NCI-H82 treated with DMSO at 0.1 percent for 48 hours (cell line): ENCODE measurements at regions not wholly inside any gene's neighbourhood (a gene's known extent, or its start where the extent isn't known, plus 50 kb on each side); places are given as distances from the start of the nearest gene placed in this dataset.

Experiments
- DNase-seq: peaks from one replicate; lab custom pipeline; 2025; ENCODE audit not compliant: unreplicated experiment; lab: John Stamatoyannopoulos, UW

DNA sequence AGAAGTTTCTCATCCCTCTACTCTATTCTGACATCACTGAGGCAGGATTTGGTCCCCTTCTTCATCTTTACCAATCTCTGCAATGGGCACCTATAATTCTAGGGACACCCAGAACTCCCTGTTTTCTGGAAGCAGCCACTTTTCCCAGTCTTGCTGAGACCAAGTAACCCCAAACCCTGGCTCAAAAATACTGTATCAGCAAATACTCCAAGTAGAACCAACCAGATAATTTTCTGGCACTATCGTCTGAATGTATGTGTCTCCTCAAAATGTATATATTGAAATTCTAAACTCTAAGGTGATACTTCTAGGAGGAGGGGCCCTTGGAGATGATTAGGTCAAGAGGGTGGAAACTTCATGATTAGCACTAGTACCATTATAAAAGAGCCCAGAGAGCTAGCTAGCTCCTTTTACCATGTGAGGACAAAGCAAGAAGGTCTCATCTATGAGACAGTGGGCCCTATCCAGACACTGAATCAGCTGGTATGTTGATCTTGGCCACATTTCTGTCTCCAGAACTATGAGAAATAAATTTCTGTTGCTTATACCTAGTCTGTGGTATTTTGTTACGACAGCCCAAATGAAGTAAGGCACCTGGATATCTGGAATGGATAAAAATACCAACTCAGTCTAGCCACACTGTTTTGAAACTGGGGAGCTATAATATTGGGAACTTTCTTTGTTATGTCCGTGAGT, 464.4 kb downstream of the CDH11 start:
- DNase-seq: no peak

DNA sequence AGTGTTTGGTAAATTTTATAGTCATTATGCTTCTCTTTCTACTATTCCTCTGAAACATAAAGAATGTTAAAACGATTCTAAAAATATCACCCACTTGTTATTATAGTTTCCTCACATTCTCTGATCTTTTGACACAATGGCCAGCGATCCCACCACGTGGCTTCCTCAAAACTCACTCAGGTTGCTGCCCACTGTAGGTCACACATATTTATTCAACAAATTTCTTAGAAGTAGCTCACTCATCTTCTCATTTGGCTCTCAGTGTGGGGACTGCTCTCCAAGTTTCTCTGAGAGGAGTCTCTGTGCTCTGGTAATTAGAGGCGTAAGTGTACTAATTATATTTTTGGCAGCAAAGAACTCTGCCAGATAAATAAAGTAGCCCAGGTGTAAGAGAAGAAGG, 465.4 kb downstream of the CDH11 start:
- DNase-seq: no peak

DNA sequence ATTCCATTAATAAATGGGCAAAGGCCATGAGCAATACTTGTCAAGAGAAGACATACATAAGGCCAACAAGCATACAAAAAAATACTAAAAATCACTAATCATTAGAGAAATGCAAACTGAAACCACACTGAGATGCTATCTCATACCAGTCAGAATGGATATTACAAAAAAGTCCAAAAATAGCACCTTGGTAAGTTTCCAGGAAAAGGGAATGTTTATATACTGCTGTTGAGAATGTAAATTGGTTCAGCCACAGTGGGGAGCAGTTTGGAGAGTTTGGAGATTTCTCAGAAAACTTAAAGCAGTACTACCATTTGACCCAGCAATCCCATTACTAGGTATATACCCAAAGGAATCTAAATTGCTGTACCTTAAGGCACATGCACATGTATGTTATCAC, 467.7 kb downstream of the CDH11 start:
- DNase-seq: no peak

DNA sequence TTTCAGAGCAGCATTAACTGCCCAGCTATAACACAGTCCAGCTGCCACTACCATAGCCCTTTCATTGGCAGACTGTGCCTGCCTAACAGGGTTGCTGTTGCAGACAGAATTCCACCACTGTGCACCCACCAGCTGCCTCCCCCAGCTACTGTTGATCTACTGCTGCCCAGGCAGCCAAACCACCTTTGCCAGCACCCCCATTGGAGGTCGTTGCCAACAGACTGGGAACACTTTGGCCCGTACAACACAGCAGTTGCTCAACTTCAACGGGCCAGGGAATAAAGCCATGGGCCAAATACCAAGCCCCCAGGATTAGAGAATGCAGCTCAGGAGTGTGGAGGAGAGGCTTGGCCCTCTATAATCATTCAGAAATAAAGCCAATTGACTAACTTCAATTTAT, 473.6 kb downstream of the CDH11 start:
- no peak for DNase-seq

DNA sequence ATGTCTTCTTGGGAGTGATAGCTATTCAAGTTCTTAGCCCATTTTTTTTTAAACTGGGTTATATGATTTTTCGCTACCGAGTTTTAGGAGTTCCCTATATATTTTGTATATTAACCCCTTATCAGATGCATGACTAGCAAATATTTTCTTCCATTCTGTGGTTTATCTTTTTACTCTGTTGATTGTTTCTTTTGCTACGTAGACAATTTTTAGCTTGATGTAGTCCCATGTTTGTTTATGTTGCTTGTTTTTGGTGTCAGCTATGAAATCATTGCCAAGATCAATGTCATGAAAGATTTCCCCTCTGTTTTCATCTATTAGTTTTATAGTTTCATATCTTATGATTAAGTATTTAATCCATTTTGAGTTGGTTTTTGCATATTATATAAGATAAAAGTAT, 480.5 kb downstream of the CDH11 start:
- no peak for DNase-seq

DNA sequence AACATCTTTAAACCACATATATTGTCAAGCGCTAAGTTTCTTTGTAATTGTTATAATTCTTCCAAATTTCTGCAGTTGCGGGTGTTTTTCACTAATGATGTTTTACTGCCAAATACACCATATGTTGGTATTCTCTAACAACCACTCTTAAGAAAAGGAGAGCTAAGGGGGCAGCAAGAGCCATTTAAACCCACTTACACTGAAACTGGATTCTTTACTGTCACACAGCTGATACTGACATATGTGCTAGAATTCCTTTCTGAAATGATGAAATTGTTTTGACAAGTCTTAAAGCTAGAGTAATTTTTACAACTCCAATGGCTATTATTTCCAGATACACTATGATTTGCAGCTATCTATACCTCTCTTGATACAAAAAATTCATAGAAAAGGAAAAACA, 483.1 kb downstream of the CDH11 start:
- DNase-seq: no peak

DNA sequence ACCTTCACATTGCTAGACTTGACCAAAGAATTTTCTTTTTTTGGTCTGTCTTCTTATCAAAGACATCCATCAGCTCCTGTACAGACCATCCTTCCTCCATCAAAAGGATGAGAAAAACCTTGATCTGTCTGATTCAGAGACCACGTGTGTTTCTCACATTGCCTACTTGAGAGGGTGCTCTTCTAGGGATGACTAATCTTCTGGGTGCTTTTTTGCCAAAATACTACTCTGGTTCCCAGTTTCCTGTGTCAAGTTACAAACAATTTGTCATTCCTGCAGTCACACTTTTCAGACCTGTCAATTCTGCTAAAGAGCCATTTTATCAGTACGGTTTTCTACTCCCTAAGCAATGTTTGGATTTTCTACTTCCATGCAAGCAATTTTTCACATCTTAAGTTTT, 492.2 kb downstream of the CDH11 start:
- DNase-seq: no peak

DNA sequence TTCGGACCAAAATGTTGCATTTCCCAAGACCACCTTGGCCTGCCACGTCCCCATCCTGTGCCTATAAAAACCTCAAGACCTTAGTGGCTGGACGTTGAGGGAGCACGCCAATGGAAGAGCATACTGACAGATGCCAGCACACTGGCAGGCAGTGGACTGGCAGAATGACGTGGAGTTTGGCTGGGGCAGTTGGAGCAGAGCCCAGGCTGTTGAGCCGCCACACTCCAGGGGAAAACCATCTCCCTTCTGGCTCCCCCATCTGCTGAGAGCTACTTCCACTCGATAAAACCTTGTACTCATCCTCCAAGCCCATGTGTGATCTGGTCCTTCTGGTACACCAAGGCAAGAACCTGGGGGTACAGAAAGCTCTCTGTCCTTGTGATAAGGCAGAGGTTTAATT, 494.1 kb downstream of the CDH11 start:
- no peak for DNase-seq

DNA sequence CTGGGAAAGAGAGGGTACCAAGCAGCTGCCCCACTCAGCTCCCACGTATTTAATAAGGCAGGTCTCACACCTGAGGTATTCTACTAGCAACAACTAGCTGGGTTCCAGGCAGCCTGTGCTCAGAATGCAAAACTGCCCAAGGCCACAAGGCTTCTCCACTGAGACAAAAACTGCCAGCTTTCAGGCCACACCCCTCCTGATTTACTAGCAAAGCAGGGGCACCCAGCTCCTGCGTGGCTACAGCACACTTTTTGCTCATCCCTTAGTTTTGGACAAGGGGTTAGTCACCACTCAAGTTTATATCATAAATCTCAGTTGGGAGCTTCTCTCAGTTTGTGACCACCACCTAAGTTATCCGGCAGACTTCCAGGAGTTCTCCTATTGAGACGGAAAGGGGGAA, 494.6 kb downstream of the CDH11 start:
- DNase-seq: no peak

DNA sequence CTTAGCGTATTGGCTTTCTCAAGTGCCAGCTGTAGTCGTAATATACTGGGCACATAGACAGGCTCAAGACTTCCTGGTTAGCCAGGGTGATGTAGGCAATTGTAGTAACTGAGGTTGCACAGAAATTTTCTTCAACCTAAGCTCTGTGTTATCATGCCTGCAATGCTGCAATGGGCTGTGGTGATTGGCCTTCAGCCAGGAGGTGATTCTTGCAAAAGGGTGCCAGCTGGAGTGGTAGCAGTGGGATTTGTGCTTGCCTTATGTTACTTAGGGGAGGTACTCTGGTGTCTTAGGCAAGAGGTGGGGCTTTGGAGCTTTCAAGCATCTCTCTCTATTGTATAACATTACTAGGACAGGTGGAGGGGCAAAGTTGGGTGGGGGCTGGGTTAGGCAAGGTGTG, 495.1 kb downstream of the CDH11 start:
- peak; percentile 85 for DNase-seq

DNA sequence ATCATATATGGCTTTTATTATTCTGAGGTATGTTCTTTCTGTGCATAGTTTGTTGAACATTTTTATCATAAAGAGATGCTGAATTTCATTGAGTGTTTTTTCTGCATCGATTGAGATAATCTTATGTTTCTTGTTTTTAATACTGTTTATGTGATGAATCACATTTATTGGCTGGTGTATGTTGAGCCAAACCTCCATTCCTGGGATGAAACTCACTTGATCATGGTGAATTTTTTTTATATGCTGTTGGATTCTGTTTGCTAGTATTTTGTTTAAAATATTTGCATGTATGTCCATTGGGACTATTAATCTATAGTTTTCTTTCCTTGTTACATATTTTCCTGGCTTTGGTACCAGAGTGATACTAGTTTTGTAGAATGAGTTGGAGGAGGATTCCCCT, 500.2 kb downstream of the CDH11 start:
- no peak for DNase-seq

DNA sequence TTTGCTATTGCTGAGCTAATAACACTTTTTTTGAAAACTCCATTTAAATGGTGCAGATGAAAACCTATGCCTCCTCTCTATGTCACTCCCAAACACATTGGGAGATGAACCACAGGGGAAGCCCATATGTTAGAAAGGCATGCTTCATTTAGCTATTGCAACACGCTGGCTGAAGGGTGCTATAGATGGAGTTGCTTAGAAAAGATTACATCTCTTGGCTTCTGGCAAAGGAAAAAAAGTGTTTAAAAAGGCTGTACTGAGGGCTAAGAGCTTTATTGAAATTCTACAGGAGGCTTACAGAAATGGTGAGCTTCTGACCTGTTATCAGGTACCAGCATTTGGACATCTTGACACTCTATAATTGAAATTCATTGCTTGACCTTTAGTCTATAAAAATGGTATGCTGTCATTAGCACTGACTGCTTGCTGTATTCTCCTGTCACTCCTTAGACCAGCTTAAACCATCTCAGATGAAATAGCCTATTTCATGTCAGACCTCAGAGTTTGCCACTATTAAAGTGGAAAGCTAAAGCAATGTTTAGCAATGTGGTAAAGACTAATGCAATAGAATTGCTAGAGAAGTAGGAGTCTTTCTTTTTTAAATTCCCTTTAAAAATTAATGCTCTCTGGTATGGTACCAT, 503.9 kb downstream of the CDH11 start:
- DNase-seq: no peak

DNA sequence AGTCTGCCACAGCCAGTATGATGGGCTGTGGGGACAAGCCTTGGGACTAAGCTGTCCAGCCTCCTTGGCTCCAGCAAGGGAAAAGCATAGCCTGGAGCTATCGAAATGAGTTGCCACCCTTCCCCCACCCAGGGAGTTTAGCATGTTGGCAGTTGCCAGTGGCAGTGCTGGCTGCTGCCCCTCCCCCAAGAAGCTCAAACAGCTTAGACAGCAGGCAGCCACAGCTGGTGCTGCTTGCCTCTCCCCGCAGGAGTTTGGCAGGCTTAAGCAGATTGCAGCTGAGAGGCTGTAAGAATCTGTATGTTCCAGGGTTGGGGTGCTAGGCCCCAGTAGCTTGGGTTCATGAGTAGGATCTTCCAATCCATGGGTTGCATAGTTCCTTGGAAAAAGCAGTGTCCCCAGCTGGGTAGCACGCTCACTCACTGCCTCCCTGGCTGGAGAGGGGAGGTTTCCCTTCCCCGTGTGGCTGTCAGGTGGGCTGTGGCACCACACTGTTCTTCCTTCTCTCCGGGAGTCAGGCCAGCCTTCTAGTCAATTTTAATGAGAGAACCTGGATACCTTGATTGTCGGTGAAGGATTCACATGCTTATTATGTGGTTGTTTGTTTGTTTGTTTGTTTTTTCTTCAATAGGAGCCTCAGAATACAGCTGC, 506.1 kb downstream of the CDH11 start:
- DNase-seq: peak; percentile 70

DNA sequence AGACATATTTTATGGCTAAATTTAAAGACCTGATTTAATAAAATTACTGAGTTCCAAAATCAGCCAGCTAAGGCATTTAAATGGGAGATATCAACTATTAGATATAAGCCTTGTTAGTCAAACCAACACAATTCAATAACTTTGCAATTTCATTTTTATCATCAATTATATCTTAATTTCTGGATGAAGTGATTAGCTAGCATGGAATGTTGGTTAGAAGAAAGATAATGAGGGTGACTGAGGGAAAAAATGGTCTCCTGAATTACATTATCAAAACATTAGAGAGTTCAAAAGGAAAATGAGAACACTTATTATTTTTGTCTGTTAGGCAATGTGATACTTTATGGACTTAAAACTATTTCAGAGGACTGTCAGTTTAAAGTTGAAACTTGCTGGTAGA, 525.7 kb downstream of the CDH11 start:
- no peak for DNase-seq

DNA sequence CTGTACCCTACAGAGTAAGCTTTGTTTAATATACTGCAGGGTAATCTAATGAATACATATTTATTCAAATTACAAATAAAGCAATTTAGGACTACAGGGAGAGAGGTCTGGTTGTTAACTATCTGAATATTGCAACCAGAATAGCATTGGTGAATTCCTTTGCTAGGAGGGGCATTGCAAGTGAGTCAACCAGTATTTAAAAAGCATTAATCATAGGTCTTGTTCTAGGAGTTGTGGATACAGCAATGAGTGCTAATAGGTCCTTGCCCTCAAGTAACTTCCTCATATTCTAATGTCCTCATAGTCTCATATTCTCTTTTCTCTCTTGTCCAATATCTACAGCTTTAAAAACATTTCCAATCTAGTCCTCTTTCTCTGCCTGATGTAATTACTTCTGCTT, 531.4 kb downstream of the CDH11 start:
- DNase-seq: no peak

DNA sequence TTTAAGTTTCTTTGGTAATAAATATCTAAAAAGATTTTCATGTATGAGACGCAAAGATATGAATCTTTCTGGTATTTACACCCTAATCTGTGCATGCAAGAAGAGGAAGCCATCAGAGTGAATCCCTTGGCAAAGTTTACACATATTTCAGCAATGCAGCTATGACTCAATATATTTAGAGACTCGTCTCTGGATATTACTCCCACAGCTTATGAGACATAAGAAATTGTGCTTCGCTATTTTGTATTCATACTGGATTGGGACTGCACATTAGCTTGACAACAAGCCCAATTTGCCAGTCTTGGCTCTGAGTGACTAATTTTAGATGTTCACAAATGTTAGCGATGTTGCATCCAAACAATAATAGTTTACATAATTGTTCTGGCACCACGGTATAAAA, 532.0 kb downstream of the CDH11 start:
- DNase-seq: no peak

DNA sequence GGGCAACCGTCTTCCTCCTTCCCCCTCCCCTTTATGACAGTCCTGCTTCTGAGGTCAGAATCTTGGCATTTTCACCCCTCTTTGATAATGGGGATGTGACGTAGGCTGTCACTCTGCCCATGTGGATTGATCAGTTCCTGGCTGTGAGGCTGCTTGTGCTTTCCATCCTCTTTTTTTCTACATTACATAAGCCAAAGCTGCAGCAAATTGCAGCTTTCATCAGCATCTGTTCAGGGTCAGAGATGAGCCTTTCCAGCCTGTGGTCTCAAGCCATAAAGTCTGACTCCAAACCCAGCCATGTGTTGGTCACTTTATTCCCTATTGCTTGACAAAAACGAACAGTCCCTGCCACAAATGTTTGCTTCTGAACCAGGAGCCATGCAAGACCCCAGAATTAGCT, 535.1 kb downstream of the CDH11 start:
- DNase-seq: peak; percentile 17

DNA sequence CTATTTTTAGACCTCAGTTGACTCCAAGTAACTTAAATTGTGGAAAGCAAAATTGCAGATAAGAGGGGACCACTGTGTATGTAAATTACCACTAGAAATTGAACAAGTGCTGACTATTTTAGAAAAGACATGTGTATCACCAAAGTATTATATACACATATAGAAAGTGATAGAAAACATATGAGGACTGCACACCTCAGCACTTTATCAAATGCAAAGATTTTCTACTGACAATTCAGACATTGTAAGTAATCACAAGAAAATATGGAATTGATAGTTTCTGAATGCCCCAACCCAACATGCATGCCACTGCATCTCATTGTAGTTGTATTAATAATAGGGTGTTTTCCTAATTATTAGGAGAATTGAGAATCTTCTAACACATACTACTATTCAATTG, 536.5 kb downstream of the CDH11 start:
- DNase-seq: no peak

DNA sequence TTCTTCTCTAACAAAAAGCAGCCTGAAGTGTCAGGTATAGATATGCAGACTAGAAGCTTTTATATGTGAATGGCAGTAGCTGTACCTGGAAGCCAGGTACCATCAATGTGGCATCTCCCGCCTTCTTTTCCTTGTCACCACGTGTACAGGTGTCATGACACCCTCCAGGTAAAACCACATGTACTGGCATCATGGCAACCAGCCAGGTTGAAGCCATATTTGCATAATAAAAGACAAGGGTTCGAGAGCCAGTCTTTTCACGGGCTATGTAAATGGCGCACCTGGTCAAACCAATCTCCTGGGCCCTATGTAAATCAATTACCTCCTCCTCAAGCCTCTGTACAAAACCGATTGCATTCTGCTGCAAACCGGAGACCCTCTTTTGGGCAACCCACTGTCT, 541.3 kb downstream of the CDH11 start:
- no peak for DNase-seq

DNA sequence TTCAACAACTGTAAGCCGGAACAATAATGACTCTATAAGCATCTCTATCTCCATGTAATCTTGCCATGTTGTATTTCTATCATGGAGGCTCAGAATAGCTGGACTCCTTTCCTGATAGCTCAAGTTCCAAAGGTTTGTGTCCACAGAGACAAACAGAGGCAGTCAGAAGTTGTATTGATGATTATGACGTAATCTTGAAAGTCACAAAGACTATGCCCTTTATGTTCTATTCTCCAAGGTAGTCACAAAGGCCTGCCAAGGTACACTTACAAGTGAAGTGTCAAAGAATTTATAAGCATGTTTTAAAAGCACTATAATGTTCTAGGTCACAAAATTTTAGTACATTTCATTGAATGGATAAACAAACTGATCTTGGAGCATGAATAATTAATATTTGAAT, 542.2 kb downstream of the CDH11 start:
- DNase-seq: no peak

DNA sequence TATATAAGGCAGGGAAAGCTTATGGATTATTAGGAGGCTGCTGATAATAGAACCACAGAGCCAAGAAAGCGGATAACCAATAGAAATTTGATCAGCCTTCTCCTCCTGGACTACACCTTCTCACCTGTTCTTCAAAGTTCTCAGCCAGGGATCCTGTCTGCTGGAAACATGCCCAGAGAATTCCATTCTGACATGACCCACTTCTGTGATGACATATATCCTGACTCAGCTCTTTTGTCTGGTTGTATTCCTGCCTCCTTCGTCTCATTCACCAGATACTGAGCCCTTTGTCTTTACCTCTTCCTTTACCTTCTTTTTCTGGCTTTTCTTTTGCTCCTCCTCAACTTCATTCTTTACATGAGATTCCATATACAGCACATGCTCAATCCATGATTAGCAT, 576.1 kb downstream of the CDH11 start:
- DNase-seq: no peak

DNA sequence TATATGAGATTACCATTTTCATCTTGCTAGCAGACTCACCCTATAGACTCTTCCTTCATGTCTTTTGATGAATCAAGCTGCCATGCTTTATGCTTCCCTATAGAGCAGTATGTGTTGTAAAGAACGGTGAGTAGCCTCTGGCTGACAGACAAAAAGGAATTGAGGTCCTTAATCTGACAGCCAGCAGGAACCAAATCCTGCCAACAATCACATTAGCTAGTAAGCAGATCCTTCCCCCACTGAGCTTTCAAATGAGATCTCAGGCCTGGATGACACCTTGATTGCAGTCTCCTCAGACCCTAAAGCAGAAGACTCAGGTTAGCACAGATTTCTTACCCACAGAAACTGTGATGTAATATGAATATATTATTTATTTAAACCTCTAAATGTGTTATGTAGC, 577.0 kb downstream of the CDH11 start:
- no peak for DNase-seq

DNA sequence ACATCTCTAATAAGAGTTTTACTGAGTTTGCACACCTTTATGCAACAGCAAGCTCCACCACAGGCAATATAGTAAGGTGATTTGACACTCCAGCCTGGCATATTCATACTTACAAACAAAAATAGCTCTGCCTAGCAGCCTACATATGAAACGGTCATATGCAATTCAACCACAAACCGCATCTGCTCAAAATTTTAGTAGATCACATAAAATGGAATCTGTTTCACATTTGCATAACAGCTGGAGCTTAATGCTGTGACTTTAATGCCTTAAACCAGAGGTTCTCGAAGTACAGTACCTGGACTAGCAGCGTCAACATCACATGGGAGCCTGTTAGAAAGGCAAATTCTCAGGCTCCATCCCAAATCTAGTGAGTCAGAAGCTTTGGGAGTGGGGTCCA, 578.4 kb downstream of the CDH11 start:
- no peak for DNase-seq
